Astrocyte (in vitro differentiated cells and primary cell): ENCODE measurements at regions not wholly inside any gene's neighbourhood (a gene's known extent, or its start where the extent isn't known, plus 50 kb on each side); places are given as distances from the start of the nearest gene placed in this dataset.

ENCODE experiments used
- CTCF ChIP-seq: IDR thresholded peaks from 2 replicates; pipeline ENCODE4 v1.5.1; 2011; ENCODE audit warnings: low read depth, mild to moderate bottlenecking, inconsistent platforms, low read length, moderate library complexity; ENCODE audit not compliant: insufficient read depth
- EZH2 ChIP-seq: IDR thresholded peaks from 2 replicates; pipeline ENCODE4 v1.6.1; 2012; ENCODE audit warnings: mild to moderate bottlenecking, low read length, inconsistent platforms; ENCODE audit not compliant: insufficient read depth

GRCh38 chr19:28619816-28620429 is 593.0 kb downstream of the UQCRFS1 start:
- TF ChIP-seq CTCF (no peak), EZH2 (no peak)
